ENCODE measurements at regions not wholly inside any gene's neighbourhood (a gene's known extent, or its start where the extent isn't known, plus 50 kb on each side); places are given as distances from the start of the nearest gene placed in this dataset.

DNA sequence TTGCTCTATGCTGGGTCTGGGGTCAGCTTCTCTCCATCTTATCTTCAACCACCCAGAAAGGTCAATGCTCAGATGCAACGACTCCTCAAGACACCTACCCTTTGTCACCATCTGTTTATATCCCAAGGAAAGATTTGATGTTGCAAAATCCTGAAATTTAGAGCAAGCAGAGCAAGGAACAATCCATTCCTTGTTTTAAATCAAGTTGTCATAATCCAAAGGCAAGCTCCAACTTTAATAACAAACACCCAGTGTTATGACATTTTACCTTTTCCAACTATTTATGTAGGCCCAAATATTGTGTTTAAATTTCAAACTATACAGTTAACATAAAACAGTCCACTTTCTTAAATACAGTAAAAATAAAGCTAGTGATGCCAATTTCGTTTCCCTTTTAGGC is 116.5 kb upstream of the LRIG1 start:
- FAIRE-seq (no peak), DNase-seq (ENCODE audit: insufficient read length) (no peak)
- no peak for TF ChIP-seq POLR2AphosphoS5 (IDR thresholded peaks at IDR 0.05; ENCODE audit: low read depth, low read length)
- TF ChIP-seq POLR2A (IDR thresholded peaks at IDR 0.05; ENCODE audit: low read depth, low read length) = no peak
- no peak for TF ChIP-seq TAF1 (IDR thresholded peaks at IDR 0.05; ENCODE audit: borderline replicate concordance, low read depth, low read length)

DNA sequence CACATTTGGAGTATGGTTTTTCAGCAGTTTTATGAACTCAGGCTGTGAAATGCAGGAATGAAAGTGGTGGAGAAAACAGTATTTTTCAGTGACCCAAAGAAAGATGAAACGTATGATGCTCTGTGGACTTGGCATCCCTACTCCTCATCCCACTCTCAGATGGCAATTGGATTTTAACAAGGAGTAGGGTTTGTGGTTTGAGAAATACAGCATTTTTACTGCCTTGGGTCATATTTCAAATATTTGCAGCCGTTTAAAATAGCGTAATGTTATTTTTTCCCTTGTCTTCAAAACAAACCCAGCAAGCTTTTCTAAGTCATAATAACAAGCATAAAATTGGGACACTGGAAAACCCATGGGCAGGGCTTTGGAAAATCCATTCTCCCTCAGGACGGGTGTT is 117.2 kb upstream of the LRIG1 start:
- no peak for TF ChIP-seq POLR2AphosphoS5 (IDR thresholded peaks at IDR 0.05; ENCODE audit: low read depth, low read length)
- TF ChIP-seq POLR2A (IDR thresholded peaks at IDR 0.05; ENCODE audit: low read depth, low read length) = no peak
- TF ChIP-seq TAF1 (IDR thresholded peaks at IDR 0.05; ENCODE audit: borderline replicate concordance, low read depth, low read length) = no peak
- FAIRE-seq (no peak), DNase-seq (ENCODE audit: insufficient read length) (no peak)

GRCh38 chr3:66620296-66620695 is 119.5 kb upstream of the LRIG1 start:
- TF ChIP-seq TAF1 (IDR thresholded peaks at IDR 0.05; ENCODE audit: borderline replicate concordance, low read depth, low read length) = no peak
- no peak for TF ChIP-seq POLR2AphosphoS5 (IDR thresholded peaks at IDR 0.05; ENCODE audit: low read depth, low read length)
- no peak for TF ChIP-seq POLR2A (IDR thresholded peaks at IDR 0.05; ENCODE audit: low read depth, low read length)
- no peak for DNase-seq (ENCODE audit: insufficient read length)
- no peak for FAIRE-seq

- TF ChIP-seq TAF1 (IDR thresholded peaks at IDR 0.05; ENCODE audit: borderline replicate concordance, low read depth, low read length) (no peak), POLR2A (IDR thresholded peaks at IDR 0.05; ENCODE audit: low read depth, low read length) (no peak), POLR2AphosphoS5 (IDR thresholded peaks at IDR 0.05; ENCODE audit: low read depth, low read length) (no peak)
- no peak for FAIRE-seq
- DNase-seq (ENCODE audit: insufficient read length) = no peak
These were observed 122.1 kb upstream of the LRIG1 start for GRCh38 chr3:66622756-66623457.

GRCh38 chr3:66625505-66626216 is 124.8 kb upstream of the LRIG1 start:
- FAIRE-seq = no peak

DNA sequence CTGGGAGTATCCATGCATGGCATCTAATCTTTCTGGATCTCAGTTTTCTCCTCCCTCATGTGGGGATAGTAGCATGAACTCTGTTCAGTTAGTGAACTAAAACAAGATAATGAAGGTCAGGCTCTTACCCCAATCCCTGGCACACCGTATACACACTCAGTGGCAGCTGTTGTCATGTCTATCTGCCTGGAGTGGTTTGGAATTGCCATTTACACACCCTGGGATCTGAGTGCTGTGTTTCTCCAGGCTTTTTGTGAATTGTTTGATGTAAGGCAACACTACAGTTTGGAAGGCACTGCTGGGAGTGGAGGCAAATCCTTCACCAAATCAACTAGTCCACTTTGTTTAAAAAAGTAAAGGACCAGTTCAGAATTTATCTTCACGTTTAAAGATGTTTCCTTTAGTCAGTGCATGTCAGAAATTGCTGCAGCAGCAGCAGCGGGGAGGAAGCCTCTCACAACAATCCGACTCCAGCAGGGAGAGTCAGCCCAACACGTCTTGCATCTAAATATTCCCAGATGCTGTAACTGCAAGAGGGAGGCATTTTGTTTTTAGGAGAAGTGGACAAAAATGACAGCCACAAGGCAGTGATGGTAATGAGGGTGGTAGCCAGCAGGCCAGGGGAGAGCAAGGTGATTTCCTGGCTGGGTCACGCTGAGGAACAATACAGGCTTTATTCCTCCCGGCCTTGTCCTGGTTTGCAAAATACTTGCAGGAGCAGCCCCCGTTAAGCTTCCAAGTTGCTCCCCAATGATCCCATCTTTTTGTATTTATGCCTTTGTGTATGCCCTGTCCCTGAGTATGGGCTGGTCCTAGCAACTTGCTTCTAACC is 128.5 kb upstream of the LRIG1 start:
- TF ChIP-seq POLR2A (IDR thresholded peaks at IDR 0.05; ENCODE audit: low read depth, low read length) (no peak), POLR2AphosphoS5 (IDR thresholded peaks at IDR 0.05; ENCODE audit: low read depth, low read length) (no peak), TAF1 (IDR thresholded peaks at IDR 0.05; ENCODE audit: borderline replicate concordance, low read depth, low read length) (no peak)
- FAIRE-seq (no peak), DNase-seq (ENCODE audit: insufficient read length) (no peak)

More at GRCh38 chr3:66625505-66626216, 124.8 kb upstream of the LRIG1 start:
- TF ChIP-seq POLR2AphosphoS5 (IDR thresholded peaks at IDR 0.05; ENCODE audit: low read depth, low read length) (no peak), TAF1 (IDR thresholded peaks at IDR 0.05; ENCODE audit: borderline replicate concordance, low read depth, low read length) (no peak), POLR2A (IDR thresholded peaks at IDR 0.05; ENCODE audit: low read depth, low read length) (no peak)
- DNase-seq (ENCODE audit: insufficient read length) = no peak

- no peak for DNase-seq (ENCODE audit: insufficient read length)
- FAIRE-seq = no peak
- TF ChIP-seq TAF1 (IDR thresholded peaks at IDR 0.05; ENCODE audit: borderline replicate concordance, low read depth, low read length) = no peak
- TF ChIP-seq POLR2AphosphoS5 (IDR thresholded peaks at IDR 0.05; ENCODE audit: low read depth, low read length) = no peak
- TF ChIP-seq POLR2A (IDR thresholded peaks at IDR 0.05; ENCODE audit: low read depth, low read length) = no peak
These were observed 129.2 kb upstream of the LRIG1 start for GRCh38 chr3:66629982-66630368.

DNA sequence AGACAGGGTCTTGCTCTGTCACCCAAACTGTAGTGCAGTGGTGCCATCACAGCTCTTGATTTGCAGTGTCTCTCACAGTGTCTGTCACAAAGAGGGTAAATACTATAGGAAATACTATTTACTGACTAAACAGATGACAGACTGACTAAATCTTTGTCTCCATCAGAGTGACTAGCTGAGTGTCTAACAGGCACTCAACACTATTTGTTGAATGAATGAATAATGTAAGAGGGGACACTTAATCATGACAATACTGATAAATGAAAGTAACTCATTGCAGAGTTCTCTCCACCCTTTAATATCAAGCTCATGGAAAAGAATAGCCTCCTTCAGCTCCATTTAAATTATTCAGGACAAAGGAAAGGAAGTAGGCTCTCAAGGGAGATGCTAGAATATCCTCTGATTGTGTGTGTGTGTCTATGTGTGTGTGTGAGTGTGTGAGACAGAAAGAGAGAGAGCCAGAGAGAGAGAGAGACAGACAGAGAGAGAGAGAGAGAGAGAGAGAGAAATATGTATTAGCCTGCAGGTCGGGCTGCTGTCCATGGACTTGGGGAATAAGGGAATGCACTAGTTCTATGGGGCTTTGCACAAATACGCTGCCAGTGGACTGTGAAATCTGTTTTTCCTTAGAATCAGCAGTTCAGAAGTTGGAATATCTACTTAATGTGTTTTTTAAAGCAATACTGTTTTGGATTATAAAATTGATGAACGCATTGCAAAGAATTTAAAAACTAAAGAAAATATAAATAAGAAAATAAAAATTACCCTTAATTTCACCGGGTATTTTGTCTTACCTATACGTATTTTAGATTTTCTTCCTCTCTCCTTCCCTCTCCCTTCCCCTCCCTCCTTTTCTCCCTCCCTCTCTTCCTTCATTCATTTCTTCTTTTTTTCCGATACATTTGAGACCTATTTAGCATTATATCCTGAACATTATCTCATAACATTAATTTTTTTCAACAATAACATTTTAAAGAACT is 132.9 kb upstream of the LRIG1 start:
- TF ChIP-seq TAF1 (IDR thresholded peaks at IDR 0.05; ENCODE audit: borderline replicate concordance, low read depth, low read length) = no peak
- TF ChIP-seq POLR2A (IDR thresholded peaks at IDR 0.05; ENCODE audit: low read depth, low read length) = no peak
- TF ChIP-seq POLR2AphosphoS5 (IDR thresholded peaks at IDR 0.05; ENCODE audit: low read depth, low read length) = no peak
- no peak for FAIRE-seq
- DNase-seq (ENCODE audit: insufficient read length) = no peak

- TF ChIP-seq TAF1 (IDR thresholded peaks at IDR 0.05; ENCODE audit: borderline replicate concordance, low read depth, low read length) (no peak), POLR2A (IDR thresholded peaks at IDR 0.05; ENCODE audit: low read depth, low read length) (no peak), POLR2AphosphoS5 (IDR thresholded peaks at IDR 0.05; ENCODE audit: low read depth, low read length) (no peak)
- DNase-seq (ENCODE audit: insufficient read length) (no peak), FAIRE-seq (no peak)
These were observed 137.9 kb upstream of the LRIG1 start for GRCh38 chr3:66638717-66639116.

- TF ChIP-seq POLR2A (IDR thresholded peaks at IDR 0.05; ENCODE audit: low read depth, low read length) (no peak), TAF1 (IDR thresholded peaks at IDR 0.05; ENCODE audit: borderline replicate concordance, low read depth, low read length) (no peak), POLR2AphosphoS5 (IDR thresholded peaks at IDR 0.05; ENCODE audit: low read depth, low read length) (no peak)
- no peak for FAIRE-seq
- no peak for DNase-seq (ENCODE audit: insufficient read length)
These were observed 139.1 kb upstream of the LRIG1 start for GRCh38 chr3:66639809-66640356.

Measured in GM12892 (cell line).